ENCODE measurements at regions not wholly inside any gene's neighbourhood (a gene's known extent, or its start where the extent isn't known, plus 50 kb on each side); places are given as distances from the start of the nearest gene placed in this dataset.
"Not testable (repeated sequence)": the region's sequence is repeated elsewhere in the genome, so short reads cannot be mapped to it uniquely, and the experiment has no call there.

DNA sequence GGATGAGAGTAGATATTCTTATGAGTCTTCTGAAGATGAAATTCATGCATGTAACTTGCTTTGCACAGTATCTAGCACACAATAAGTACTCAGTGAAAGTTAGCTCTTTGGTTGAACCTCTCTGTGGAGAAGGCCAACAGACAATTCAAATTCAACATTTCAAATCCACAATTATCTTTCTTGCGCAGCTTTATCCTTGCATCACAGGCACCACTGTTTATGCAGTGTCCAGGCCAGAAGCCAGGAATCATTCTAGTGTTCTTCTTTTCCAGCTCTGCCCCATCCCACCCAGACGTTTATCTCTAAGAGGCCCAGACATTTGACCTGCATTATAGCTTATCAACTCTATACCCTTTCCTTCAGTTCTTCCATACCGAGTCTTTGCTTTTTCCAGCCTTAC is 254.7 kb upstream of the OBI1 start:
- DNase-seq = no peak

DNA sequence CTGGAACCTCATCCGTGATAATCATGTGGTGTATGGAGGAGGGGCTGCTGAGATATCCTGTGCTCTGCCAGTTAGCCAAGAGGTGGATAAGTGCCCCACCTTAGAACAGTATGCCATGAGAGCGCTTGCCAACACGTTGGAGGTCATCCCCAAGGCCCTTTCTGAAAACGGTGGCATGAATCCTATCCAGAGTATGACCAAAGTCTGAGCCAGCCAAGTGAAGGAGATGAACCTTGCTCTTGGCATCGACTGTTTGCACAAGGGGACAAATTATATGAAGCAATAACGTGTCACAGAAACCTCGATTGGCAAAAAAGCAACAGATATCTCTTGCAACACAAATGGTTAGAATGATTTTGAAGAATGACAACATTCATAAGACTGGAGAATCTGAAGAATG is 251.2 kb upstream of the OBI1 start:
- intact Hi-C loops (cut with DNase I) = no loop called here

More for the DNA sequence above, 254.7 kb upstream of the OBI1 start:
- intact Hi-C loops (cut with DNase I) = no loop called here

DNA sequence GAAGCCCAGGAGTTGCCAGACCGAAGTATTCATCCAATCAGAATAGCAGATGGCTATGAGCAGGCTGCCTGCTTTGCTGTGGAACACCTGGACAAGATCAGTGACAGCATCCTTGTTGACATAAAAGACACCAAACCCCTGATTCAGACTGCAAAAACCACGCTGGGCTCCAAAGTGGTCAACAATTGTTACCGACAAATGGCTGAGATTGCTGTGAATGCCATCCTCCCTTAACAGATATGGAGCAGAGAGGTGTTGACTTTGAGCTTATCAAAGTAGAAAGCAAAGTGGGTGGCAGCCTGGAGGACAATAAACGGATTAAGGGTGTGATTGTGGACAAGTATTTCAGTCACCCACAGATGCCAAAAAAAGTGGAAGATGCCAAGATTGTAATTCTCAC is 250.3 kb upstream of the OBI1 start:
- intact Hi-C loops (cut with DNase I) = no loop called here
- DNase-seq = no peak

More for the DNA sequence above, 251.2 kb upstream of the OBI1 start:
- no peak for DNase-seq

DNA sequence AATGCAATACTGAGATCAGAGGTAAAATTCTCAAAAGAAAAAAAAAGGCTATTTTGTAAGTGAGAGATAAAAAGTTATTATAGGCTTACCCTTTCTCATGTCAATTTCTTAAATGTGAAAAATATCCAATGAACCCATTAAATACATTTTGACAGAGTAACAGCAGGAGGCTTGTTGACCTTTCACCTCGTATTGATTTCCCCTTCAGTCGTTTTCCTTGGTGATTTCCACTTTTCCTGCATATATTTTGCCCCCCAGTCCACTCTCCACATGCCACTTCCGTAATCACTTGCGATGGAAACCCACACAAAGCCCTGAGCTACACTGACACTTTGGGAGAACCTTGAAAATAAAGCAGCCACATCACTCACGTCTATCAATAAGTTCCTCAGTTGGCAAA is 248.1 kb upstream of the OBI1 start:
- intact Hi-C loops (cut with DNase I) = no loop called here
- DNase-seq = no peak

DNA sequence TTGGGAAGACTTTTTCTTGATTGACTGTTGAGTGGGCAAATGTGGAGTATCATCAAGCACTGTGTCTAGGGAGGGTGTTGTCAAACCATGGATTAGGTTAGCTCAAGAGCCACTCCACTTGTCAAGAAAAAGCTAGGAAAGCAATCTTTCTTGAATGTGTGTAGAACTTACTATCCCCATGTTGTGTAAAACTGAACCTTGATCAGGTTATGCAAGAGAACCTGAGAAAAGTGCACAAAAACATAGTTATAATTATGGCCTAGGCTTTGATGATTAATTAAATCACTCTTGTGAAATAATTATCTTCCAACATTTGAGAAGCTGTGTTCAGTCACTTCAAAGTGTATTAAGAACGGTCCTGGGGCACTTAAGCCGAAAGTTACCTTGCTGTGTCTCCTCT is 238.2 kb upstream of the OBI1 start:
- intact Hi-C loops (cut with DNase I) = no loop called here
- DNase-seq = no peak

DNA sequence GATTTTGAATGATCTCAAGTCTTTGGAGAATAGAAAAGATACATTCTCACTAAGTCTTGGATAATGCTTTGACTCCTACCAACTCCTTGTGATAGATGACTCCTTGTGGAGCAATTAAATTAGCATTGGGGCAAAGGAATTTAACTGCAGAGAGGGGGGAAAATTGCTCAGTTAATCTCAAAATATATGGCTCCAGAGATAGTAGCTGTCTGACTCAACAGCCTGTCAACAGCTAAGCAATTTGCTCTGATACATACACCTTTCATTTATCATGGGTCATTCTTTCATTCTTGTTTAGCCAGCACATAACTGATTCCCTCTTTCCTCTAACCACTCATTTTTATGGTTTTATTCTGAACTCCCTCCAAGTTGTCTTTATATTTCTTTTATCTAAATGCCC is 225.6 kb upstream of the OBI1 start:
- intact Hi-C loops (cut with DNase I) = no loop called here
- no peak for DNase-seq

DNA sequence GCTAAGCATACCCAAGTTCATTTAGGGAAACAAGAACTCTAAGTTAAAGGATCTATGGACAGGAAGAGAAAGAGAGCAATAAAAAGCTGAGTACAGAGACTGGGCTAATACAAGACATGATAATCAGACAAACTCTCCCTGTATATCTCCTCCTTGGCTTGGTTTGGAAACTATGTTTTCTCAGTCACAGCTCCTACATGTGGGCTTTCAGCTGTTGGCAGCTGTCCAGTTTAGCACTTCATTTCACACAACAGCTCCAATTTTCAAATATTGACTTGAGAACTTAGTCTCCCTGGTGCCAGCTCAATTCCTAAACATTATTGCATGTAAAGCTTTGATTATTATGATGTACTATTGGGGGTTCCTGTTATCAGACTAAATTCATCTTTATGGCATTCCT is 222.8 kb upstream of the OBI1 start:
- DNase-seq = no peak
- intact Hi-C loops (cut with DNase I) = no loop called here

DNA sequence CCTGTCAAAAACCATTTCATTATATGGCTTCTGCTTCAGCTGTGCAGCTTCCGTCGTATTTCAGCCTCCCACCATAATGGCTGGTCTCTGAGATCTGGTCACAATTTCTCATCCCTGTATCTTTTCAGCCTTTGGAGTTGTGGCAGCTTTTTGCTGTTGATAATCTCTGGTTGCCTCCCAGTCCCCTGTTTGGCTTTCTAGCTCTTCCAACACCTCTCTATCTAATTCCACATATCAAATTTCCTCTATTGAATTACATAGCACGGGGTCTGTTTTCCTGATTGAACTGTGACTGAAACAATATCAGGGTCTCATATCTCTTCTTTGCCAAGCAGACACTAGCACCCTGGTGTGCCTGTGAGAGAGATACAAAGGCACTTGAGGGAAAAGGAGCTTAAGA is 222.1 kb upstream of the OBI1 start:
- DNase-seq = no peak
- intact Hi-C loops (cut with DNase I) = no loop called here

DNA sequence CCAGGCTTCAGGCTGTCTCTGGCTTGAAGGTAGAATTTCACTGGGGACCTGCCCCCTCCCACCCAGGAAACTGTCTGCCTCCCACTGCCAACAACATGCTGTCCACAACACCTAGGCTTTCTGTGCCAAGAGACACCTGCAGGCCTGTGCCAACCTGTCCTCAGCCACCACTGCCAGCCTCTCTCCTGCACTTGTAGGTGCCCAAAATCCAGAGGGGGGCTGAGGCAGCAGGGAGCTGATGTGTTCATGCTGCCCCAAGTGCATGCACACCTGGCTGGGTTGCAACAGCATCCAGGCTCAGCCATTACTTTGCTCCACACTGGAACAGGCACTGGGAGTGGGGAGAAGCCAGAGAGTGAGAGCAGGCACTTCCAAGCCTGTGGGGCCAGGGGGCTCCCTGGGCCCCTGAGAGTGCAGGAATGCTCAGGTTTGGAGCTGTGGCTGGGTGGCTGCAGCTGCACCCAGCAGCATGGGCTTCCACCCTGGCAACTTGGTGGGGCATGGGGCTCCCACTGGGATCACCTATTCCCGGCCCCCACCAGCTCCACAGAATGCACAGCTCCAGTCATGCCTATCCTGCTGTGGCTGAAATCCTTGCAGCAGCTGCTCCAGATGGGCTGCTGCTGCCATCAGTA is 218.1 kb upstream of the OBI1 start:
- DNase-seq = no peak
- intact Hi-C loops (cut with DNase I) = no loop called here

DNA sequence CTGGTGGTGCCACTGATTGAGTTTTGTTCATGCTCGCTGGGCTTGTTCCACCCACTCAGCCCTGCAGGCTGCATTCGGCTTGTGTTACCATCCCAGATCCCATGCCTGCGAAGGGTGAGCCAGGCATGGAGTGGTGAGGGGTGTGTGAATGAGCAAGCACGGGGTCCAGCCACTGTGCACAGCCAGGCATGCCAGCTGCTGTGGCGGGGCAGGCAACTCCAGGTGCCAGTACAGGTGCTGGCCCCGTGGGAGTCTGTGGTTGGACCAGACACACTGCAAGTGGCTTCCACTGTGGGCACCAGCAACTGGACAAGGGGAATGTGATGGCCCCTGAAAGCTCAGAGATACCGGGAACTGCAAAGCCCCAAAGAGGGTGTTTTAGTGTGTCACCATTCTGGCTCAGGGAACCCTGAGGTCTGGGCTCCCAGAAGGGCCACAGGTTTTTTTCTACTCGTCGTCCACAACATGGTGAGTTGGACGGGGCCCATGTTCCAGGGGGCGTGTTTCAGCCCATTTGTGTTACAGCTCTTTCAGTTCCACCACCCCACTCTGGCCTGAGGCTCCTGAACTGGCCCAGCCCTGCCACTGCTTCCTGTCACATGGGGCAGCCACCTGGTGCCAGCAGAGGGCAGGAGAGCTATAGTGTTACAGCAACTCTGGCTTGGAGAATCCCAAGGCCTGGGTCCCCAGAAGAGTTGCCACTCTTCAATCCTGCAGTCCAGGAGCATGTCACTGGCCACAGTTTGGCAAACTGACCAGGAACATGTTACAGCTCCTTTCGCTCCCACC is 217.0 kb upstream of the OBI1 start:
- no peak for DNase-seq
- intact Hi-C loops (cut with DNase I) = no loop called here

DNA sequence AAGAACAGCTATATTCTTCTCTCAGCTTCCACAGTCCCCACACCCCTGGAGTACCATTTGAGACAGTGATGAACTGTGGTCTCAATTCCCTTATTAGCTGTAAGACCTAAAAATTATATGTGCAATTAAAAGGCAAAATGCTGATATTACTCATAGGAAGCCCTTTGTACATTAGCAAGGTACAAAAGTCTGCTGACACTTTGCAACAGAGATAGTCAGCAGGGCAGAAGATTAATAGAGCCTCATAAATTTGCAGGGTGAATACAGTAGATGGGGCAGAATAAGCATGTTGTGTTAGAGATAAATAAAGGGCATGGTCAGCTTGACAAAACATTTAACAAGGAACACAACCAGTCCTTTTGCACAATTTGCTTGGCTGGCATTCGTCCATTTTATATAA is 210.0 kb upstream of the OBI1 start:
- no peak for DNase-seq
- intact Hi-C loops (cut with DNase I) = no loop called here

DNA sequence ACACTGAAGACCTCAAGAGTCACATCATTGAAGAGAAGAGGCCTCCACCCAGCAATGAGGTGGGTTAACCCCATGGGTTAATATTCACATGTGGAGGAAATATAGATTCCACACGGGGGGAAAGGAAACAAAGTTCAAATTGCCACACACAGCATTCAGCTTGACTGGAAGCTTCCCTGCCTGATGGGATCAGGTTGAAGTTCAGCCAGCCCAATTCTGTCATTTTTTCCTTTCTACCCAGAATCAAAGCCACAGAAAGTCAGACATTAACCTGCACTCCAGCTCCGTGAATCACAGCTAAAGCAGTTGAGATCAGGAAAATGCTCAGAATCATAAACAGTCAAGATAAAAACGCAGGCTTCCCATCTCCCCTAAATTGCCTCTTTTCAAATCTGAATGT is 208.7 kb upstream of the OBI1 start:
- DNase-seq = no peak
- intact Hi-C loops (cut with DNase I) = no loop called here

DNA sequence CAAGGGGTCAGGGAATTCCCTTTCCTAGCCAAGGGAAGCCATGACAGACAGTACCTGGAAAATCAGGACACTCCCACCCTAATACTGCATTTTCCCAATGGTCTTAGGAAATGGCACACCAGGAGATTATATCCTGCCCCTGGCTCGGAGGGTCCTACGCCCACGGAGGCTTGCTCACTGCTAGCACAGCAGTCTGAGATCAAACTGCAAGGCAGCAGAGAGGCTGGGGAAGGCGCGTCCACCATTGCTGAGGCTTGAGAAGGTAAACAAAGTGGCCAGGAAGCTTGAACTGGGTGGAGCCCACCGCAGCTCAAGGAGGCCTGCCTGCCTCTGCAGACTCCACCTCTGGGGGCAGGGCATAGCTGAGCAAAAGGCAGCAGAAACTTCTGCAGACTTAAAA is 207.1 kb upstream of the OBI1 start:
- DNase-seq; intact Hi-C loops (cut with DNase I): not testable (repeated sequence)

DNA sequence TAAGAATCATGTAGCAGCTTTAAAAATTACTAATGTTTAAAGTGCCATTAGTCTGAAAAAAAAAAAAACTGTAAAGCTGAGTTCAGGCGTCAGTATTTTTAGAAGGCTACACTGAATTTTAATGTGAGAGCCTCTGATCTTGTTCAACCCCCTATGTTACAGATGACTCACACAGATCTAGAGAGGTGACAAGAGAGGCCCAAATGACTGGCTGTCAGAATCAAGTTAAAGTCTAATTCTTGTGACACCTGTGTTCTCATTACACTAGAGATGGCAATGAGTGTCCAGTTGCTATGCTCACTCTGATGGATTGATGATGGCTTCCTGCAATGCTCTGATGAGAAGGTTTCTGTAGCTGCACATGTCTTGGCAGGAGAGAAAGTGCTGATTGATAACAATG is 203.5 kb upstream of the OBI1 start:
- no peak for DNase-seq
- intact Hi-C loops (cut with DNase I) = no loop called here

DNA sequence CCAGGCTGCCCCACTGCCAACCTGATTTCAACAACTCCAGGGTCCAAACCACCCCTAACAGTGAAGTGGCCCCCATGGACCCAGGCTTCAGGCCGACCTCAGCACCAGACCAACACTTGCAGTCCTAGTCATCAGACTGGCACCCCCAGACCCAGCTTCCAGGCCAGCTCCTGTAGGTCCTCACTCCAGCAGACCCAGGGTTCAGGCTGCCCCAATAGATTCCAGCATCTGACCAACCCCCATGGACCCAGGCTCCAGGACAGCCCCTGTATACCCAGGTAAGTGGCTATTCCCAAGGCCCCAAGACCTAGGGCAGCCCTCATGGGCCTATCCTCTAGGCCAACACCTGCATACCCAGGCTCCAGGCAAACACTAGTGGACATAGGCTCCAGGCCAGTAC is 193.8 kb upstream of the OBI1 start:
- intact Hi-C loops (cut with DNase I) = no loop called here

DNA sequence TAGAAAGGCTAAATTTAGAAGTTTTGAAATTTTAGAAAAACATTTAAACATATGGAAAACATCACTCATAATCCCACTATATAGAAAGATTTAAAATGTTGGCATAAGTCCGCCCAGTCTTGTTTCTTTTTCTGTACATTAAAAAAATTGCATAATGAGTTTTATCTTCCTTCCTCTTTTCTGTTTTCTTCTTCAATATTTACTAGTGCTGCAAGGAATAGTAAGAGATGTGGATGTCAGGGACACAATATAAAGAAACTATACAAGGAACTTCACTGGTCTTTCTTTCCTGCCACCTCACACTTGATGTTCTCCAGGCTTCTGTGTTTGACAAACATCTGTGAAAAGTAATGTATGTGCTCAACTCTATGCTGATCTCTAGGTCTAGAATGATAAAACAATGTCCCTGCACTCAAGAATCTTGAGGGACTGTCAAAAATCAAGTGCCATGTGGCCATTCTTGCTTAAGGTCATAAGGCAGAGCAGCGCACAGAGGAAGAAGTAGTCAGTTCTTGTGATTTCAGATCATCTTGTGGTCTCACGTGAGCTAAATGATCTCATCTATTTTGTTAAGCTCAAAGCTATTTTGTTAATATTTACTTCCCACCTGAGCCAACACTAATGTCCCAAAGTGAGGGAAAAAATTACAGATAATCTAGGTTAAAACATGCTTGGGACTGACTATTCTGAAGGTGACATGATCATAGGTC is 186.9 kb upstream of the OBI1 start:
- intact Hi-C loops (cut with DNase I) = no loop called here
- no peak for DNase-seq

More for the DNA sequence above, 193.8 kb upstream of the OBI1 start:
- no peak for DNase-seq

DNA sequence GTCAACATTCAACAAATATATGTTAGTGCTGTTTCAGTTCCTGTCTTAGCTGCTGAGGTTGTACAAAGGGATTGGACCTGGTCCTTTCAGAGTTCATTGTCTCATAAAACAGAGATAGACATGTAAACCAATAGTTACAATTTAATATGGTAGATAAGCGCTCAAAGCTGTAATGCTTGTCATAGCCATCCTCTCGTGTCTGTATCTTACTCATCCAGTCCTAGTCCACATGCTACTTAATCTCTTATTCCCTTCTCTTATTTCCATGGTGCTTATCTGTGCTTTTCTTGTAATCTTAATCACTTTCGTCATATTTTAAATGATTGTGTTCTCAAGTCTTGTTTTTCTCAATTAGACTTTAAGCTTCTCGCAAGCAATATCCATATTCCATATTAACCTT is 185.2 kb upstream of the OBI1 start:
- intact Hi-C loops (cut with DNase I) = no loop called here
- no peak for DNase-seq

DNA sequence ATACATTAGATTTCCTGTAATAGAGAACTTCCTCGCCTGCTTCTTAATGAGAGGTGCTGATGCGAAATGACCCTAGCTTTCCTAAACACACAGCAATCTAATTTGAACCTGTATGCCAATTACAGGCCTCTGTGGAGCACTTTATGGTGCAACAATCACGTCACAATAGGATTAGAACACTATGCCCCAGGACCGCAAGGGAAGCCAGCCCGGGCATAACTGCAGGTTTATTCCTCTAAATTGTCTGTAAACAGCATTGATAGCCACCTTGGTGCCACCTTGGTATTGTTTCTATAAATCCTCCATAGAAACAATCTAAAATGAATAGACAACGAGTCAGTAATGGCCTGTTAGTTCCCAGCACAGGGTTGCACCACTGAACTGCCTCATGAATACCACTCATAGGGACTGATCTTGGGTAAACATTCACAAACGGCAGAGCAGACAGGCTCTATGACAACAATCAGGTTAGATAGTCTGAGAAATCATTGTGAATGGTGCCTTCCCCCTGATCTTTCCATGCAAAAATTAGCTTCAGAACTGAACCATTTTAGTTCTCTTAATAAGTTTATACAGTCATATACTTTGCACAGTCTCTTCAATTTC is 182.5 kb upstream of the OBI1 start:
- no peak for DNase-seq

DNA sequence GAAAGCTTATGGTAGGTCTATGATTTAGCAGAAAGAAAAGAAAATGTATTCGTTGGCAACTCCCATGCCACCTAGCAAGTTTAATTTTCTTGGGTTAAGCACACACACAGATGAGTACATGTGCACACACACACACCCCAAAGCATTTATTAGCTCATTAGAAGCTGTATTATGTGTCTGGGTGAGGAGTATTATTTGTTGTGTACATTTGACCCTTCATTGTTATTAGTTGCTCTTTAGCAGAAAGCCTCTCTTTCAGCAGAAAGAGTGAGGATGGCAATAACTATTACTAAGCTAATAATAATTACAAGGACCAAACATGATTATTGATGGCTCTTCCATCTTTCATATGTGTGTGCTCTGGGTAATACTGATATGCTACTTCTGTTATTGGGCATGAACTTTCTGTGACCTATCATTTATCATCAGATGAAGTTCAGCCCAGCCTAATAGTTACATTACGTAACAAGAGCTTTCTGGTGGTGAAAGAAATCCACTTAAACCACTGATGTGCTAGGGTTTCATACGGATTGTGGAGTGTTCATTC is 177.4 kb upstream of the OBI1 start:
- no peak for DNase-seq
- intact Hi-C loops (cut with DNase I) = no loop called here

More for the DNA sequence above, 182.5 kb upstream of the OBI1 start:
- intact Hi-C loops (cut with DNase I) = no loop called here

DNA sequence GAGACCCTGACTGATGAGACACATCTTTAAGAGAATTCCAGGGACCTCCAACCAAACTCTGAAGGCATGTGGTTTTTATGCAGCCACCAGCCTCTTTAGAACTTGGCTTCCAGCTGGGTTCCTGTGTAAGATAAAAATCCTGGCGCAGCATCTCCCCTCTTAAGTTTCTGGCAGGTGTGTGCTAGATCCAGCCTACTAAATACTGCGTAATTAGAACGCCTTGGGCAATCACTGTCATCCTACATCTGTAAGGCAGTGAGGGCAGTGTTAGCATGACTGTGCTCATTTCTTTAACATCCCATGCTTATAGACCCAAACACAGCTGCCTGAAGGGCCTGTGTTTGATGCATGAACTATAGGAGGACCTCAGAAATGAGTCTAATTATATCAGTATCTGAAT is 173.5 kb upstream of the OBI1 start:
- DNase-seq = no peak
- intact Hi-C loops (cut with DNase I) = no loop called here
